ENCODE measurements at regions not wholly inside any gene's neighbourhood (a gene's known extent, or its start where the extent isn't known, plus 50 kb on each side); places are given as distances from the start of the nearest gene placed in this dataset.

- no peak for TF ChIP-seq CTCF (IDR thresholded peaks at IDR 0.05; ENCODE audit: low read depth, low read length)
- no peak for TF ChIP-seq EZH2phosphoT487 (IDR thresholded peaks at IDR 0.05; ENCODE audit: low read depth)
Observed at GRCh38 chrX:130485870-130486269, 84.1 kb downstream of the RBMX2 start.

All from OCI-LY3 (cell line).